Liver (tissue), 2 donors: ENCODE measurements at regions not wholly inside any gene's neighbourhood (a gene's known extent, or its start where the extent isn't known, plus 50 kb on each side); places are given as distances from the start of the nearest gene placed in this dataset.

ENCODE experiments used
- FOXA1 ChIP-seq: IDR thresholded peaks from 2 replicates; pipeline ENCODE4 v1.6.1; 2016; ENCODE audit warnings: antibody characterized with exemption
- TF ChIP-seq, protein P1 (sequence below): fragments of 150-350 bp; IDR thresholded peaks from 2 replicates; pipeline ENCODE4 v1.5.1; 2017; ENCODE audit warnings: improper control_type of control experiment, low read depth, low read length; ENCODE audit not compliant: missing input control
- donor health status: healthy.

GRCh38 chr21:41605178-41605933 is 97.4 kb upstream of the TMPRSS2 start:
- TF ChIP-seq FOXA1, result peak; percentile 88
- TF ChIP-seq, protein P1, sequence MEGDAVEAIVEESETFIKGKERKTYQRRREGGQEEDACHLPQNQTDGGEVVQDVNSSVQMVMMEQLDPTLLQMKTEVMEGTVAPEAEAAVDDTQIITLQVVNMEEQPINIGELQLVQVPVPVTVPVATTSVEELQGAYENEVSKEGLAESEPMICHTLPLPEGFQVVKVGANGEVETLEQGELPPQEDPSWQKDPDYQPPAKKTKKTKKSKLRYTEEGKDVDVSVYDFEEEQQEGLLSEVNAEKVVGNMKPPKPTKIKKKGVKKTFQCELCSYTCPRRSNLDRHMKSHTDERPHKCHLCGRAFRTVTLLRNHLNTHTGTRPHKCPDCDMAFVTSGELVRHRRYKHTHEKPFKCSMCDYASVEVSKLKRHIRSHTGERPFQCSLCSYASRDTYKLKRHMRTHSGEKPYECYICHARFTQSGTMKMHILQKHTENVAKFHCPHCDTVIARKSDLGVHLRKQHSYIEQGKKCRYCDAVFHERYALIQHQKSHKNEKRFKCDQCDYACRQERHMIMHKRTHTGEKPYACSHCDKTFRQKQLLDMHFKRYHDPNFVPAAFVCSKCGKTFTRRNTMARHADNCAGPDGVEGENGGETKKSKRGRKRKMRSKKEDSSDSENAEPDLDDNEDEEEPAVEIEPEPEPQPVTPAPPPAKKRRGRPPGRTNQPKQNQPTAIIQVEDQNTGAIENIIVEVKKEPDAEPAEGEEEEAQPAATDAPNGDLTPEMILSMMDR, result no peak
